ENCODE measurements at regions not wholly inside any gene's neighbourhood (a gene's known extent, or its start where the extent isn't known, plus 50 kb on each side); places are given as distances from the start of the nearest gene placed in this dataset.

- TF ChIP-seq POLR2A (IDR thresholded peaks at IDR 0.05): no peak
- TF ChIP-seq, protein P1, sequence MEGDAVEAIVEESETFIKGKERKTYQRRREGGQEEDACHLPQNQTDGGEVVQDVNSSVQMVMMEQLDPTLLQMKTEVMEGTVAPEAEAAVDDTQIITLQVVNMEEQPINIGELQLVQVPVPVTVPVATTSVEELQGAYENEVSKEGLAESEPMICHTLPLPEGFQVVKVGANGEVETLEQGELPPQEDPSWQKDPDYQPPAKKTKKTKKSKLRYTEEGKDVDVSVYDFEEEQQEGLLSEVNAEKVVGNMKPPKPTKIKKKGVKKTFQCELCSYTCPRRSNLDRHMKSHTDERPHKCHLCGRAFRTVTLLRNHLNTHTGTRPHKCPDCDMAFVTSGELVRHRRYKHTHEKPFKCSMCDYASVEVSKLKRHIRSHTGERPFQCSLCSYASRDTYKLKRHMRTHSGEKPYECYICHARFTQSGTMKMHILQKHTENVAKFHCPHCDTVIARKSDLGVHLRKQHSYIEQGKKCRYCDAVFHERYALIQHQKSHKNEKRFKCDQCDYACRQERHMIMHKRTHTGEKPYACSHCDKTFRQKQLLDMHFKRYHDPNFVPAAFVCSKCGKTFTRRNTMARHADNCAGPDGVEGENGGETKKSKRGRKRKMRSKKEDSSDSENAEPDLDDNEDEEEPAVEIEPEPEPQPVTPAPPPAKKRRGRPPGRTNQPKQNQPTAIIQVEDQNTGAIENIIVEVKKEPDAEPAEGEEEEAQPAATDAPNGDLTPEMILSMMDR (IDR thresholded peaks at IDR 0.05): no peak
- no peak for TF ChIP-seq POLR2AphosphoS5 (IDR thresholded peaks at IDR 0.05)
- no peak for TF ChIP-seq EP300 (IDR thresholded peaks at IDR 0.05)
Measured at GRCh38 chr5:92467695-92468094, 1084.6 kb upstream of the ARRDC3 start.
